ENCODE measurements at regions not wholly inside any gene's neighbourhood (a gene's known extent, or its start where the extent isn't known, plus 50 kb on each side); places are given as distances from the start of the nearest gene placed in this dataset.
"Not testable (repeated sequence)": the region's sequence is repeated elsewhere in the genome, so short reads cannot be mapped to it uniquely, and the experiment has no call there.

- DNase-seq (ENCODE audit: low spot score) (no peak), FAIRE-seq (no peak)
Observed at GRCh38 chr20:56766528-56766927, 137.4 kb downstream of the TFAP2C start.

- no peak for FAIRE-seq
- DNase-seq (ENCODE audit: low spot score): no peak
Observed at GRCh38 chr20:56769921-56770600, 141.0 kb downstream of the TFAP2C start.

GRCh38 chr20:56773749-56774148 lies 144.6 kb downstream of the TFAP2C start:
- FAIRE-seq (no peak), DNase-seq (ENCODE audit: low spot score) (no peak)

- DNase-seq (ENCODE audit: low spot score): no peak
- FAIRE-seq: no peak
Observed at GRCh38 chr20:56774873-56775272, 145.8 kb downstream of the TFAP2C start.

- FAIRE-seq (no peak), DNase-seq (ENCODE audit: low spot score) (no peak)
Observed at GRCh38 chr20:56776345-56776744, 147.2 kb downstream of the TFAP2C start.

GRCh38 chr20:56778765-56779195 lies 149.7 kb downstream of the TFAP2C start:
- FAIRE-seq (no peak), DNase-seq (ENCODE audit: low spot score) (no peak)

- no peak for DNase-seq (ENCODE audit: low spot score)
- FAIRE-seq: no peak
Observed at GRCh38 chr20:56779452-56780143, 150.5 kb downstream of the TFAP2C start.

- DNase-seq (ENCODE audit: low spot score): no peak
- FAIRE-seq: no peak
Observed at GRCh38 chr20:56780266-56780665, 151.2 kb downstream of the TFAP2C start.

- FAIRE-seq: peak; percentile 70
- DNase-seq (ENCODE audit: low spot score): no peak
Observed at GRCh38 chr20:56781108-56781739, 152.1 kb downstream of the TFAP2C start.

GRCh38 chr20:56781987-56782560 lies 153.0 kb downstream of the TFAP2C start:
- not testable (repeated sequence) for DNase-seq (ENCODE audit: low spot score); FAIRE-seq

GRCh38 chr20:56782814-56783213 lies 153.7 kb downstream of the TFAP2C start:
- not testable (repeated sequence) for FAIRE-seq; DNase-seq (ENCODE audit: low spot score)

- FAIRE-seq (no peak), DNase-seq (ENCODE audit: low spot score) (no peak)
Observed at GRCh38 chr20:56783826-56784225, 154.7 kb downstream of the TFAP2C start.

- DNase-seq (ENCODE audit: low spot score): no peak
- FAIRE-seq: no peak
Observed at GRCh38 chr20:56786503-56786902, 157.4 kb downstream of the TFAP2C start.

- peak; percentile 96 for FAIRE-seq
- DNase-seq (ENCODE audit: low spot score): peak; percentile 92
Observed at GRCh38 chr20:56788041-56788670, 159.1 kb downstream of the TFAP2C start.

- no peak for FAIRE-seq
- peak; percentile 60 for DNase-seq (ENCODE audit: low spot score)
Observed at GRCh38 chr20:56788671-56789610, 159.8 kb downstream of the TFAP2C start.

- FAIRE-seq: no peak
- no peak for DNase-seq (ENCODE audit: low spot score)
Observed at GRCh38 chr20:56793916-56794315, 164.8 kb downstream of the TFAP2C start.

- no peak for DNase-seq (ENCODE audit: low spot score)
- FAIRE-seq: no peak
Observed at GRCh38 chr20:56795492-56795891, 166.4 kb downstream of the TFAP2C start.

GRCh38 chr20:56796345-56796744 lies 167.2 kb downstream of the TFAP2C start:
- FAIRE-seq: no peak

GRCh38 chr20:56797023-56797422 lies 167.9 kb downstream of the TFAP2C start:
- no peak for DNase-seq (ENCODE audit: low spot score)
- no peak for FAIRE-seq

More at GRCh38 chr20:56796345-56796744, 167.2 kb downstream of the TFAP2C start:
- DNase-seq (ENCODE audit: low spot score): no peak

GRCh38 chr20:56798634-56799033 lies 169.5 kb downstream of the TFAP2C start:
- no peak for FAIRE-seq
- DNase-seq (ENCODE audit: low spot score): no peak
